K562 (cell line): ENCODE measurements at regions not wholly inside any gene's neighbourhood (a gene's known extent, or its start where the extent isn't known, plus 50 kb on each side); places are given as distances from the start of the nearest gene placed in this dataset.

ENCODE experiments used
- CBX3 ChIP-seq, 2 experiments: IDR thresholded peaks; 1 replicate in 1 of 2; 2 replicates in 1 of 2; pipeline ENCODE4 v1.6.1; 2012; ENCODE audit warnings: inconsistent platforms in 2 of 2, low read length in 2 of 2, borderline replicate concordance in 1 of 2, control low read depth in 1 of 2
- JUNB ChIP-seq: fragments of 450-650 bp; formaldehyde crosslinking; conservative IDR thresholded peaks from 2 replicates; pipeline ENCODE4 v1.4.0; 2020; ENCODE audit warnings: mild to moderate bottlenecking
- TF ChIP-seq, protein P1 (sequence below), 3 experiments: IDR thresholded peaks in 2 of 3; conservative IDR thresholded peaks in 1 of 3; 2 replicates each; pipeline ENCODE4 v1.5.1; 2011 to 2012; ENCODE audit warnings: low read length in 3 of 3, mild to moderate bottlenecking in 3 of 3, control low read depth in 2 of 3, improper control_type of control experiment in 1 of 3, inconsistent platforms in 1 of 3, low read depth in 1 of 3, mixed read lengths in 1 of 3, moderate library complexity in 1 of 3; ENCODE audit not compliant: insufficient read depth in 2 of 3

DNA sequence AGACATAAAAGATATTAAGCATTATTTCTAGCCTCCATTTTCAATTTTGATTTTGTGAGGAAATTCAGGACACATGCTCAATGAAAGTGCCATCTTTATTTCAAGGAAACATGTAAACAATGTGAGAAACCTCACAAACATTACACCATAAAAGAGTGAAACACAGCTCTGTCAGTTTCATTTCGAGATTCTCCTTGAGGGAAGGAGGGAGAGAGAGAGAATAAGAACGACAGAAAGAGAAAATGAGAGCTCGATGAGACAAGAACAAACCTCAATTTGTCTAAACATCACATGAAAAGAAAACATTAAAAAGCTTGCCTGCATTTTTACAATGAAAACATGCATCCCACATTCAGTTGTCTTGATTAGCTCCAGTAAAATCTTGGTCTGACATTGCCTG is 553.5 kb upstream of the MEF2C start:
- TF ChIP-seq, protein P1, sequence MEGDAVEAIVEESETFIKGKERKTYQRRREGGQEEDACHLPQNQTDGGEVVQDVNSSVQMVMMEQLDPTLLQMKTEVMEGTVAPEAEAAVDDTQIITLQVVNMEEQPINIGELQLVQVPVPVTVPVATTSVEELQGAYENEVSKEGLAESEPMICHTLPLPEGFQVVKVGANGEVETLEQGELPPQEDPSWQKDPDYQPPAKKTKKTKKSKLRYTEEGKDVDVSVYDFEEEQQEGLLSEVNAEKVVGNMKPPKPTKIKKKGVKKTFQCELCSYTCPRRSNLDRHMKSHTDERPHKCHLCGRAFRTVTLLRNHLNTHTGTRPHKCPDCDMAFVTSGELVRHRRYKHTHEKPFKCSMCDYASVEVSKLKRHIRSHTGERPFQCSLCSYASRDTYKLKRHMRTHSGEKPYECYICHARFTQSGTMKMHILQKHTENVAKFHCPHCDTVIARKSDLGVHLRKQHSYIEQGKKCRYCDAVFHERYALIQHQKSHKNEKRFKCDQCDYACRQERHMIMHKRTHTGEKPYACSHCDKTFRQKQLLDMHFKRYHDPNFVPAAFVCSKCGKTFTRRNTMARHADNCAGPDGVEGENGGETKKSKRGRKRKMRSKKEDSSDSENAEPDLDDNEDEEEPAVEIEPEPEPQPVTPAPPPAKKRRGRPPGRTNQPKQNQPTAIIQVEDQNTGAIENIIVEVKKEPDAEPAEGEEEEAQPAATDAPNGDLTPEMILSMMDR (IDR thresholded peaks at IDR 0.05 in 2 of 3, conservative IDR thresholded peaks at IDR 0.05 in 1 of 3; ENCODE audit: insufficient read depth in 2 of 3, low read depth in 1 of 3, low read length in 3 of 3) = no peak
- TF ChIP-seq CBX3 (IDR thresholded peaks at IDR 0.05; ENCODE audit: borderline replicate concordance in 1 of 2, low read length in 2 of 2) = no peak
- TF ChIP-seq JUNB = no peak
